HEK293 (cell line): ENCODE measurements at regions not wholly inside any gene's neighbourhood (a gene's known extent, or its start where the extent isn't known, plus 50 kb on each side); places are given as distances from the start of the nearest gene placed in this dataset.

Source experiments
- CTCF ChIA-PET: fragments of 350-600 bp; formaldehyde crosslinking; extraction: SDS; loops from one replicate; lab custom pipeline; 2021; ENCODE audit warnings: antibody characterized with exemption; lab: Yijun Ruan, JAX
- POLR2A ChIA-PET: fragments of 300-600 bp; formaldehyde crosslinking; extraction: SDS; loops from one replicate; lab custom pipeline; 2020; ENCODE audit warnings: antibody characterized with exemption, inconsistent platforms; lab: Yijun Ruan, JAX
- H3K27ac ChIP-seq: fragments of 200-500 bp; sonication (Bioruptor generic); 2 replicates; pipeline ENCODE4 v1.5.1; 2014; ENCODE audit warnings: low read depth, low read length, control low read depth, inconsistent platforms; ENCODE audit errors: extremely low read depth
- H3K36me3 ChIP-seq, 2 experiments: fragments of 200-500 bp in 1 of 2; sonication (Bioruptor generic) in 1 of 2; 1 replicate in 1 of 2; 2 replicates in 1 of 2; pipeline ENCODE4 v1.5.1; 2014 to 2017; ENCODE audit warnings: inconsistent platforms in 2 of 2, low read length in 2 of 2; ENCODE audit not compliant: control insufficient read depth in 2 of 2, insufficient read depth in 1 of 2
- H3K4me1 ChIP-seq: fragments of 200-500 bp; sonication (Bioruptor generic); 2 replicates; pipeline ENCODE4 v1.5.1; 2014; ENCODE audit warnings: mild to moderate bottlenecking, low read length, inconsistent platforms; ENCODE audit not compliant: control insufficient read depth, insufficient read depth
- H3K4me3 ChIP-seq: 2 replicates; pipeline ENCODE4 v1.5.1; 2011; ENCODE audit warnings: low read depth, mild to moderate bottlenecking, control low read depth, low read length, moderate library complexity
- H3K9me3 ChIP-seq: fragments of 200-500 bp; sonication (Bioruptor generic); 2 replicates; pipeline ENCODE4 v1.5.1; 2014; ENCODE audit warnings: low read depth, low read length, inconsistent platforms; ENCODE audit not compliant: control insufficient read depth, insufficient read depth
- EGR2 ChIP-seq: fragments of 450-650 bp; formaldehyde crosslinking; IDR thresholded peaks from 2 replicates; pipeline ENCODE4 v1.5.1; 2016; ENCODE audit warnings: low read depth, missing biosample characterization, missing genetic modification characterization
- GLI4 ChIP-seq: fragments of 450-650 bp; formaldehyde crosslinking; IDR thresholded peaks from 2 replicates; pipeline ENCODE4 v1.5.1; 2016; ENCODE audit warnings: missing biosample characterization, missing genetic modification characterization
- MEIS1 ChIP-seq: sonication (generic); formaldehyde crosslinking; IDR thresholded peaks from 2 replicates; pipeline ENCODE4 v1.8.1; 2022; ENCODE audit warnings: missing genetic modification reagents, mild to moderate bottlenecking, borderline replicate concordance
- REPIN1 ChIP-seq: fragments of 450-650 bp; formaldehyde crosslinking; IDR thresholded peaks from 2 replicates; pipeline ENCODE4 v1.5.1; 2017; ENCODE audit warnings: missing biosample characterization, missing genetic modification characterization, low read depth
- SCRT2 ChIP-seq: fragments of 450-650 bp; formaldehyde crosslinking; IDR thresholded peaks from 2 replicates; pipeline ENCODE4 v1.5.1; 2016; ENCODE audit warnings: missing biosample characterization, missing genetic modification characterization
- ZBTB20 ChIP-seq: fragments of 450-650 bp; formaldehyde crosslinking; IDR thresholded peaks from 2 replicates; pipeline ENCODE4 v1.5.1; 2016; ENCODE audit warnings: missing biosample characterization, missing genetic modification characterization
- ZNF155 ChIP-seq: fragments of 450-650 bp; formaldehyde crosslinking; IDR thresholded peaks from 2 replicates; pipeline ENCODE4 v1.5.1; 2016; ENCODE audit warnings: missing biosample characterization, missing genetic modification characterization
- ZNF169 ChIP-seq: fragments of 450-650 bp; formaldehyde crosslinking; IDR thresholded peaks from 2 replicates; pipeline ENCODE4 v1.5.1; 2016; ENCODE audit warnings: missing biosample characterization, missing genetic modification characterization
- ZNF19 ChIP-seq: fragments of 450-650 bp; formaldehyde crosslinking; IDR thresholded peaks from 2 replicates; pipeline ENCODE4; 2016; ENCODE audit warnings: missing biosample characterization, missing genetic modification characterization, low read depth
- ZNF341 ChIP-seq: fragments of 450-650 bp; formaldehyde crosslinking; IDR thresholded peaks from 2 replicates; pipeline ENCODE4; 2016; ENCODE audit warnings: low read depth, missing biosample characterization, missing genetic modification characterization
- ZNF549 ChIP-seq: fragments of 450-650 bp; IDR thresholded peaks from 2 replicates; pipeline ENCODE4 v1.5.1; 2018; ENCODE audit warnings: missing biosample characterization, missing genetic modification characterization, mild to moderate bottlenecking, inconsistent platforms, moderate library complexity
- ZNF600 ChIP-seq: fragments of 450-650 bp; formaldehyde crosslinking; IDR thresholded peaks from 2 replicates; pipeline ENCODE4 v1.5.1; 2016; ENCODE audit warnings: missing biosample characterization, missing genetic modification characterization
- ZXDB ChIP-seq: fragments of 450-650 bp; formaldehyde crosslinking; IDR thresholded peaks from 2 replicates; pipeline ENCODE4 v1.5.1; 2016; ENCODE audit warnings: missing biosample characterization, missing genetic modification characterization
- TF ChIP-seq, protein P1 (sequence below): fragments of 450-650 bp; formaldehyde crosslinking; IDR thresholded peaks from 2 replicates; pipeline ENCODE4 v1.5.1; 2016; ENCODE audit warnings: missing biosample characterization, missing genetic modification characterization
- TF ChIP-seq, protein P2 (sequence below): fragments of 450-650 bp; formaldehyde crosslinking; conservative IDR thresholded peaks from 2 replicates; pipeline ENCODE4 v1.5.1; 2016; ENCODE audit warnings: low read depth, missing biosample characterization, missing genetic modification characterization
- TF ChIP-seq, protein P3 (sequence below): fragments of 450-650 bp; formaldehyde crosslinking; IDR thresholded peaks from 2 replicates; pipeline ENCODE4 v1.5.1; 2016; ENCODE audit warnings: missing biosample characterization, missing genetic modification characterization
- TF ChIP-seq, protein P4 (sequence below): fragments of 450-650 bp; formaldehyde crosslinking; IDR thresholded peaks from 2 replicates; pipeline ENCODE4 v1.5.1; 2016; ENCODE audit warnings: missing biosample characterization, missing genetic modification characterization, low read depth
- TF ChIP-seq, protein P5 (sequence below): sonication (generic); formaldehyde crosslinking; IDR thresholded peaks from 2 replicates; pipeline ENCODE4 v1.8.1; 2022; ENCODE audit warnings: mild to moderate bottlenecking, moderate library complexity, missing genetic modification reagents
- TF ChIP-seq, protein P6 (sequence below): fragments of 450-650 bp; formaldehyde crosslinking; IDR thresholded peaks from 2 replicates; pipeline ENCODE4 v1.5.1; 2017; ENCODE audit warnings: missing biosample characterization, missing genetic modification characterization

DNA sequence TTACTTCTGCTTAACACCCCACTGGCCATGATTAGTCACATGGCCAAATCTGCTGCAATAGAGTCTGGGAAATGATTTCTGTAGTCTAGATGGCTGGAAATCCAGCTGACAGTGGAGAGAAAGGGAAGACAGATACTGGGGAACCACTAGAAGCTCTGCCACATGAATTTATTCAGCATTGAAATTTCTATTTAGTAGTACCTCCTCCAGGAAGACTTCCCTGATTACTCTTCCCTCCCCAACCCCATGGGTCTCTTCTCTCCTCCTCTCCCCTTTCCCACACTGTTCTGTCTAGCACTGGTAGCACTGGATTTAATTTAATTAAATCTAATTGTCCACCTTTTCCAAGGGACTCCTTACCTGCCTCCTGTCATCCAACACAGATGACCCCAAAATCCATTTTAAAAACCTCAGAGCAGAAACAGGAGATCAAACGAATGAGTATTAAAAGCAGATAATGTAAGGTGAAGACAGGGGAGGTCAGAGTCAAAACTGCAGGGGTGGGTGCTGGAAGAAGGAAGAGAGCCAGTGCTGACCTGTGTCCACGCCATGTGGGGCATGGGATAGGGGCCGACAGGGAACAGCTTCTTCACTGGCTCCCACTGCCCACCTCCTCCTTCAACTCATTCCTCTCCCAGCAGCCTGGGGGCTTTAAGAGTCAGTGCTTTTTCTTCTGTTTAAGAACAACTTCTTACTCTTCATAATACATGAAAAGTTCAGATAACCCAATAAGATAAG lies 169.2 kb upstream of the HS6ST1 start:
- ChIA-PET CTCF (no interaction called here), POLR2A (no interaction called here)
- H3K36me3 ChIP-seq = no peaks in the 10 kb centered on the region
- H3K4me3 ChIP-seq = no peak overlapping the region
- no peaks in the 10 kb centered on the region for H3K9me3 ChIP-seq
- no peaks in the 10 kb centered on the region for H3K4me1 ChIP-seq
- no peak for TF ChIP-seq ZNF169
- TF ChIP-seq, protein P1, sequence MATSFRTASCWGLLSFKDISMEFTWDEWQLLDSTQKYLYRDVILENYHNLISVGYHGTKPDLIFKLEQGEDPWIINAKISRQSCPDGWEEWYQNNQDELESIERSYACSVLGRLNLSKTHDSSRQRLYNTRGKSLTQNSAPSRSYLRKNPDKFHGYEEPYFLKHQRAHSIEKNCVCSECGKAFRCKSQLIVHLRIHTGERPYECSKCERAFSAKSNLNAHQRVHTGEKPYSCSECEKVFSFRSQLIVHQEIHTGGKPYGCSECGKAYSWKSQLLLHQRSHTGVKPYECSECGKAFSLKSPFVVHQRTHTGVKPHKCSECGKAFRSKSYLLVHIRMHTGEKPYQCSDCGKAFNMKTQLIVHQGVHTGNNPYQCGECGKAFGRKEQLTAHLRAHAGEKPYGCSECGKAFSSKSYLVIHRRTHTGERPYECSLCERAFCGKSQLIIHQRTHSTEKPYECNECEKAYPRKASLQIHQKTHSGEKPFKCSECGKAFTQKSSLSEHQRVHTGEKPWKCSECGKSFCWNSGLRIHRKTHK (tag by site-specific recombination) = no peak
- TF ChIP-seq REPIN1 (tag by site-specific recombination) = no peak
- TF ChIP-seq ZXDB (tag by site-specific recombination) = no peak
- no peak for TF ChIP-seq ZBTB20
- TF ChIP-seq ZNF19 = no peak
- H3K27ac ChIP-seq = no peak overlapping the region

DNA sequence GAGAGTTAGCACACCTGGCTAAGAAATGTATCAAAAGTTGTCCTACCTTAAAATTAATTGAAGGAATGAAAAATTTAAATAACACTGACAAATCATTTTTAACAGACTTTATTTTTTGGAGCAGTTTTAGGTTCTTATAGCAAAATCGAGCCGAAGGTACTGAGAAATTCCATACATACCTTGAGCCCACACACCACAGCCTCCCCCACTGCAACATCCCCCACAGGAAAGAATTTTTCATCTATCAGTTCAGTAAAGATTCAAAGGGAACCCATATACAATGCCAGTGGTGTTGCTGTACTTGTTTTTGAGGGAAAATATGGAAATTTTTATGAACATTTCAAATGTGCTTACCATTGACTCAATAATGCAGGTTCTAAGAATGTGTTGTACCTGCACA lies 169.8 kb upstream of the HS6ST1 start:
- POLR2A ChIA-PET = no interaction called here
- no peaks in the 10 kb centered on the region for H3K4me1 ChIP-seq
- H3K4me3 ChIP-seq = no peak overlapping the region
- CTCF ChIA-PET = no interaction called here
- H3K27ac ChIP-seq = no peak overlapping the region
- TF ChIP-seq, protein P2, sequence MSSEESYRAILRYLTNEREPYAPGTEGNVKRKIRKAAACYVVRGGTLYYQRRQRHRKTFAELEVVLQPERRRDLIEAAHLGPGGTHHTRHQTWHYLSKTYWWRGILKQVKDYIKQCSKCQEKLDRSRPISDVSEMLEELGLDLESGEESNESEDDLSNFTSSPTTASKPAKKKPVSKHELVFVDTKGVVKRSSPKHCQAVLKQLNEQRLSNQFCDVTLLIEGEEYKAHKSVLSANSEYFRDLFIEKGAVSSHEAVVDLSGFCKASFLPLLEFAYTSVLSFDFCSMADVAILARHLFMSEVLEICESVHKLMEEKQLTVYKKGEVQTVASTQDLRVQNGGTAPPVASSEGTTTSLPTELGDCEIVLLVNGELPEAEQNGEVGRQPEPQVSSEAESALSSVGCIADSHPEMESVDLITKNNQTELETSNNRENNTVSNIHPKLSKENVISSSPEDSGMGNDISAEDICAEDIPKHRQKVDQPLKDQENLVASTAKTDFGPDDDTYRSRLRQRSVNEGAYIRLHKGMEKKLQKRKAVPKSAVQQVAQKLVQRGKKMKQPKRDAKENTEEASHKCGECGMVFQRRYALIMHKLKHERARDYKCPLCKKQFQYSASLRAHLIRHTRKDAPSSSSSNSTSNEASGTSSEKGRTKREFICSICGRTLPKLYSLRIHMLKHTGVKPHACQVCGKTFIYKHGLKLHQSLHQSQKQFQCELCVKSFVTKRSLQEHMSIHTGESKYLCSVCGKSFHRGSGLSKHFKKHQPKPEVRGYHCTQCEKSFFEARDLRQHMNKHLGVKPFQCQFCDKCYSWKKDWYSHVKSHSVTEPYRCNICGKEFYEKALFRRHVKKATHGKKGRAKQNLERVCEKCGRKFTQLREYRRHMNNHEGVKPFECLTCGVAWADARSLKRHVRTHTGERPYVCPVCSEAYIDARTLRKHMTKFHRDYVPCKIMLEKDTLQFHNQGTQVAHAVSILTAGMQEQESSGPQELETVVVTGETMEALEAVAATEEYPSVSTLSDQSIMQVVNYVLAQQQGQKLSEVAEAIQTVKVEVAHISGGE (tag by site-specific recombination) = no peak
- TF ChIP-seq EGR2 (tag by site-specific recombination) = 0 out of 2 replicates have a peak, but pooled peaks have one; percentile 13
- H3K36me3 ChIP-seq = no peaks in the 10 kb centered on the region
- H3K9me3 ChIP-seq = no peaks in the 10 kb centered on the region

DNA sequence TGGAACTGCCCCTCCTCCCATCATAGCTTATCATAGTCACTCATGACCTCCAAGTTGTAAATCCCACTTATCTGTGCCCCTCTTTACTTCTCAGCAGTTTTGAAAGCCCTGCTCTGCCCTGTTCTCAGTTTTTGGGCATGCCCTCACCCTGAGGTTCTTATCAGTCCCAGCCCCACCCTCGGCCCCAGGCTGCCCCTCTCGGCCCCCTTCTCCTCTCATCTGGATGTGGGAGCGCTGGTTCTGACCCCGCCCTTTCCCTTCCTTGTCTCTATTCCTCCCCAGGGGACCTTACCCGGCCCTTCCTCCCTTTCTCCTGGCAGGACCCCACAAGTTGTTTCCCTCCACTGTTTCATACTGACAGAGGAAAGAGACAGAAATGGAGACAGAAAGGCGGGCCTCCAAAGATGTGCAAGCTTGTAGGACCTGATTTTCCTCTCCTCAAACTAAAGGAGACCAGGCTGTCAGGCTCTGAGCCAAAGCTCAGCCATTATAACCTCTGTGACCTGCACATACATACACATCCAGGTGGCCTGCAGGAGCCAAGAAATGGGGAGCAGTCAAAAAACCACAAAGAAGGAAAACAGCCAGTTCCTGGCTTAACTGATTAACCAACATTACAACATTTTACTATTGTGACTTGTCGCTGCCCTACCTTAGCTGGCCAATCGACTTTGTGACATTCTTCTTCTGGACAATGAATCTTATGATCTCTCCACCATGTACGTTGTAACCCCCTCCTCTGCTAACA lies 171.0 kb upstream of the HS6ST1 start:
- TF ChIP-seq, protein P3, sequence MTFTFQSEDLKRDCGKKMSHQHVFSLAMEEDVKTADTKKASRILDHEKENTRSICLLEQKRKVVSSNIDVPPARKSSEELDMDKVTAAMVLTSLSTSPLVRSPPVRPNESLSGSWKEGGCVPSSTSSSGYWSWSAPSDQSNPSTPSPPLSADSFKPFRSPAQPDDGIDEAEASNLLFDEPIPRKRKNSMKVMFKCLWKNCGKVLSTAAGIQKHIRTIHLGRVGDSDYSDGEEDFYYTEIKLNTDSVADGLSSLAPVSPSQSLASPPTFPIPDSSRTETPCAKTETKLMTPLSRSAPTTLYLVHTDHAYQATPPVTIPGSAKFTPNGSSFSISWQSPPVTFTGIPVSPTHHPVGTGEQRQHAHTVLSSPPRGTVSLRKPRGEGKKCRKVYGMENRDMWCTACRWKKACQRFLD (tag by site-specific recombination) = no peak
- TF ChIP-seq, protein P4, sequence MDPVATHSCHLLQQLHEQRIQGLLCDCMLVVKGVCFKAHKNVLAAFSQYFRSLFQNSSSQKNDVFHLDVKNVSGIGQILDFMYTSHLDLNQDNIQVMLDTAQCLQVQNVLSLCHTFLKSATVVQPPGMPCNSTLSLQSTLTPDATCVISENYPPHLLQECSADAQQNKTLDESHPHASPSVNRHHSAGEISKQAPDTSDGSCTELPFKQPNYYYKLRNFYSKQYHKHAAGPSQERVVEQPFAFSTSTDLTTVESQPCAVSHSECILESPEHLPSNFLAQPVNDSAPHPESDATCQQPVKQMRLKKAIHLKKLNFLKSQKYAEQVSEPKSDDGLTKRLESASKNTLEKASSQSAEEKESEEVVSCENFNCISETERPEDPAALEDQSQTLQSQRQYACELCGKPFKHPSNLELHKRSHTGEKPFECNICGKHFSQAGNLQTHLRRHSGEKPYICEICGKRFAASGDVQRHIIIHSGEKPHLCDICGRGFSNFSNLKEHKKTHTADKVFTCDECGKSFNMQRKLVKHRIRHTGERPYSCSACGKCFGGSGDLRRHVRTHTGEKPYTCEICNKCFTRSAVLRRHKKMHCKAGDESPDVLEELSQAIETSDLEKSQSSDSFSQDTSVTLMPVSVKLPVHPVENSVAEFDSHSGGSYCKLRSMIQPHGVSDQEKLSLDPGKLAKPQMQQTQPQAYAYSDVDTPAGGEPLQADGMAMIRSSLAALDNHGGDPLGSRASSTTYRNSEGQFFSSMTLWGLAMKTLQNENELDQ (tag by site-specific recombination) = no peak
- TF ChIP-seq ZNF155 (tag by site-specific recombination) (no peak), ZNF549 (tag by site-specific recombination) (no peak), ZNF600 (tag by site-specific recombination) (no peak), GLI4 (tag by site-specific recombination) (no peak), ZNF341 (tag by site-specific recombination) (no peak), MEIS1 (no peak), SCRT2 (no peak)
- TF ChIP-seq, protein P5, sequence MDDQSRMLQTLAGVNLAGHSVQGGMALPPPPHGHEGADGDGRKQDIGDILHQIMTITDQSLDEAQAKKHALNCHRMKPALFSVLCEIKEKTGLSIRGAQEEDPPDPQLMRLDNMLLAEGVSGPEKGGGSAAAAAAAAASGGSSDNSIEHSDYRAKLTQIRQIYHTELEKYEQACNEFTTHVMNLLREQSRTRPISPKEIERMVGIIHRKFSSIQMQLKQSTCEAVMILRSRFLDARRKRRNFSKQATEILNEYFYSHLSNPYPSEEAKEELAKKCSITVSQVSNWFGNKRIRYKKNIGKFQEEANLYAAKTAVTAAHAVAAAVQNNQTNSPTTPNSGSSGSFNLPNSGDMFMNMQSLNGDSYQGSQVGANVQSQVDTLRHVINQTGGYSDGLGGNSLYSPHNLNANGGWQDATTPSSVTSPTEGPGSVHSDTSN = no peak
- TF ChIP-seq, protein P6, sequence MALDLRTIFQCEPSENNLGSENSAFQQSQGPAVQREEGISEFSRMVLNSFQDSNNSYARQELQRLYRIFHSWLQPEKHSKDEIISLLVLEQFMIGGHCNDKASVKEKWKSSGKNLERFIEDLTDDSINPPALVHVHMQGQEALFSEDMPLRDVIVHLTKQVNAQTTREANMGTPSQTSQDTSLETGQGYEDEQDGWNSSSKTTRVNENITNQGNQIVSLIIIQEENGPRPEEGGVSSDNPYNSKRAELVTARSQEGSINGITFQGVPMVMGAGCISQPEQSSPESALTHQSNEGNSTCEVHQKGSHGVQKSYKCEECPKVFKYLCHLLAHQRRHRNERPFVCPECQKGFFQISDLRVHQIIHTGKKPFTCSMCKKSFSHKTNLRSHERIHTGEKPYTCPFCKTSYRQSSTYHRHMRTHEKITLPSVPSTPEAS (tag by site-specific recombination) = no peak
- POLR2A ChIA-PET = no interaction called here
- Histone ChIP-seq H3K4me1 (no peaks in the 10 kb centered on the region), H3K27ac (no peak overlapping the region), H3K36me3 (no peaks in the 10 kb centered on the region), H3K4me3 (no peak overlapping the region), H3K9me3 (no peaks in the 10 kb centered on the region)
- CTCF ChIA-PET = interaction anchor here (0.5 to 0.7 kb wide), 3 partner anchors 50 to 265 kb away, joined by 3 to 5 read pairs (median 3); no protein-coding TSS in a partner anchor
